ENCODE measurements at regions not wholly inside any gene's neighbourhood (a gene's known extent, or its start where the extent isn't known, plus 50 kb on each side); places are given as distances from the start of the nearest gene placed in this dataset.

GRCh38 chr10:62903828-62904227 is 87.7 kb upstream of the EGR2 start:
- TF ChIP-seq CTCF (IDR thresholded peaks at IDR 0.05 in 2 of 3, conservative IDR thresholded peaks at IDR 0.05 in 1 of 3; ENCODE audit: borderline replicate concordance in 1 of 3, insufficient read depth in 1 of 3, low read depth in 2 of 3, low read length in 2 of 3) (no peak), REST (IDR thresholded peaks at IDR 0.05; ENCODE audit: low read depth) (no peak), POLR2A (IDR thresholded peaks at IDR 0.05; ENCODE audit: borderline replicate concordance, extremely low read depth, insufficient read depth, insufficient read length) (no peak), RAD21 (IDR thresholded peaks at IDR 0.05; ENCODE audit: low read depth) (no peak), YY1 (IDR thresholded peaks at IDR 0.05; ENCODE audit: extremely low read depth, insufficient replicate concordance, low read depth, low read length) (no peak), EZH2phosphoT487 (IDR thresholded peaks at IDR 0.05; ENCODE audit: borderline replicate concordance) (no peak), EZH2 (IDR thresholded peaks at IDR 0.05) (no peak), POLR2AphosphoS5 (IDR thresholded peaks at IDR 0.05; ENCODE audit: low read depth, low read length) (no peak), ELF1 (IDR thresholded peaks at IDR 0.05; ENCODE audit: borderline replicate concordance, low read depth) (no peak)
- TF ChIP-seq, protein P1, sequence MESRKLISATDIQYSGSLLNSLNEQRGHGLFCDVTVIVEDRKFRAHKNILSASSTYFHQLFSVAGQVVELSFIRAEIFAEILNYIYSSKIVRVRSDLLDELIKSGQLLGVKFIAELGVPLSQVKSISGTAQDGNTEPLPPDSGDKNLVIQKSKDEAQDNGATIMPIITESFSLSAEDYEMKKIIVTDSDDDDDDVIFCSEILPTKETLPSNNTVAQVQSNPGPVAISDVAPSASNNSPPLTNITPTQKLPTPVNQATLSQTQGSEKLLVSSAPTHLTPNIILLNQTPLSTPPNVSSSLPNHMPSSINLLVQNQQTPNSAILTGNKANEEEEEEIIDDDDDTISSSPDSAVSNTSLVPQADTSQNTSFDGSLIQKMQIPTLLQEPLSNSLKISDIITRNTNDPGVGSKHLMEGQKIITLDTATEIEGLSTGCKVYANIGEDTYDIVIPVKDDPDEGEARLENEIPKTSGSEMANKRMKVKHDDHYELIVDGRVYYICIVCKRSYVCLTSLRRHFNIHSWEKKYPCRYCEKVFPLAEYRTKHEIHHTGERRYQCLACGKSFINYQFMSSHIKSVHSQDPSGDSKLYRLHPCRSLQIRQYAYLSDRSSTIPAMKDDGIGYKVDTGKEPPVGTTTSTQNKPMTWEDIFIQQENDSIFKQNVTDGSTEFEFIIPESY (IDR thresholded peaks at IDR 0.05; ENCODE audit: extremely low read depth, insufficient replicate concordance, low read length): no peak

Measured in HCT116 (cell line).